NCI-H2196 (cell line): ENCODE measurements at regions not wholly inside any gene's neighbourhood (a gene's known extent, or its start where the extent isn't known, plus 50 kb on each side); places are given as distances from the start of the nearest gene placed in this dataset.

Source experiments
- DNase-seq: peaks from one replicate; lab custom pipeline; 2025; ENCODE audit not compliant: unreplicated experiment; lab: John Stamatoyannopoulos, UW

DNA sequence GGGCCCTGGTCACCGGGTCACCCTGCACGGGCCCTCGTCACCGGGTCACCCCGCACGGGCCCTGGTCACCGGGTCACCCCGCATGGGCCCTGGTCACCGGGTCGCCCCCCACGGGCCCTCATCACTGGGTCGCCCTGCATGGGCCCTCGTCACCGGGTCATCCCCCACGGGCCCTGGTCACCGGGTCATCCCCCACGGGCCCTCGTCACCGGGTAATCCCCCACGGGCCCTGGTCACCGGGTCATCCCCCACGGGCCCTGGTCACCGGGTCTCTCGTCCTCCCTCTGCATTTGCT, 77.6 kb downstream of the RIPK4 start:
- no peak for DNase-seq

DNA sequence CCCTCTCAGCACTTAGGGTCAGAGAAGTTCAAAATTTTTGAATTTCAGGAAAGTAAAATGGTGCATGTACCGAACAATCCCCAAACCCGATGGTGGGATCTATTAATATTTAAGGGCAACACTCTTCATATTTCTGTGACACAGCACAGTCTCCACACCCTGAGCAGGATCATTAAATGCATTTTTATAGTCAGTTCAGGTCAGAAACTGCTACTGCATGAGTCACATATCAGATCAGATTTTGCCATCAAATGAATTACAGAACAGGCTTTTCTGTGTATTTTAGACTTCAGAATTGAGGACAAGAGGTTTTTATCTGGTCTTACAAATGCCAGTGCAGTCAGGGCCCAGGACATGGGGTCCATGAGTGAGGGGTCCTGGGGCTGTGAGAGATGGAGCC, 79.2 kb downstream of the RIPK4 start:
- no peak for DNase-seq

DNA sequence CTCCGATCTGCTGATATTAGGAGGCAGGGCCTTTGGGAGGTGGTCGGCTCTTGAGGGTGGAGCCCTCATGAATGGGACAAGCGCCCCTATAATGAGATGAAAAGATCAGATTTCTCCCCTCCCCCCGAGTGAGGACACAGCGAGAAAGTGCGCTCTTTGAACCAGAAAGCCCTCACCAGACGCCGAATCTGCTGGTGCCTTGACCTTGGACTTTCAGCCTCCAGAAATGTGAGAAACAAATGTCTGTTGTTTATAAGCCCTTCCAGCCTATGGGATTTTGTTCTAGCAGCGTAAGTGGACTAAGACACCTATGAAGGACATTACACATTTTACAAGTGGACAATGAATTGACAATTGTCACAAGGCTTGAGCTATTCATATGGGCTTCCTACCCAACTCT, 80.2 kb downstream of the RIPK4 start:
- no peak for DNase-seq

DNA sequence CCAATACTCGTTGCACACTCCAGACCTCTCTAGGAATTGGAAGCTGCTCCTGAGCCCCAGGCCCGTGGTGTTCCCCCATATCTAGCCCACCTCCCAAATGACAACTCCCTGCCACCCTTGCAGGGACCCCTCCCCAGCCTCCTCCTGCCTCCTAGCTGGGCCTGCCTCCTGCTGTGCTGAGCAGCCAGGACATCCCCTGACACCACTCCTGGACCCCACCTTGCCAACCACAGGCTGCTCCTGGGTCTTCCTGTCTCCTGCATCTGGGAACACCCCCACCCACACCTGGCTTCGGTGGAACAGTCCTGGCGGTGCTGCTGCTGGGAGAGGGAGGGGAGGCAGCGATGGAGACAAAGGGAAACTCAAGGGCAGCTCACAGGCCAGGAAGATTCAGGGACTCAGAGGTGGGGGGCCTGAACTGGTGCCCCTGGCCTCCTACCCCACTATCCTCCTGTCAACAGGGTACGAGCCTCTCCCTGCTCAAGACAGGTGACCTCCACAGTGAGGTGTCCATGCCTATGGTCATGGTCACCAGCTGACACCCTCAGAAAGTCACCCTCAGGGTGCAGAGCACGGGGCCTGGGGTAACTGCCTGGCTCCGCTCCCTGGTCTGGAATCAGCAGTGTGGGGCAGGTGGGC, 81.2 kb downstream of the RIPK4 start:
- DNase-seq, result no peak

DNA sequence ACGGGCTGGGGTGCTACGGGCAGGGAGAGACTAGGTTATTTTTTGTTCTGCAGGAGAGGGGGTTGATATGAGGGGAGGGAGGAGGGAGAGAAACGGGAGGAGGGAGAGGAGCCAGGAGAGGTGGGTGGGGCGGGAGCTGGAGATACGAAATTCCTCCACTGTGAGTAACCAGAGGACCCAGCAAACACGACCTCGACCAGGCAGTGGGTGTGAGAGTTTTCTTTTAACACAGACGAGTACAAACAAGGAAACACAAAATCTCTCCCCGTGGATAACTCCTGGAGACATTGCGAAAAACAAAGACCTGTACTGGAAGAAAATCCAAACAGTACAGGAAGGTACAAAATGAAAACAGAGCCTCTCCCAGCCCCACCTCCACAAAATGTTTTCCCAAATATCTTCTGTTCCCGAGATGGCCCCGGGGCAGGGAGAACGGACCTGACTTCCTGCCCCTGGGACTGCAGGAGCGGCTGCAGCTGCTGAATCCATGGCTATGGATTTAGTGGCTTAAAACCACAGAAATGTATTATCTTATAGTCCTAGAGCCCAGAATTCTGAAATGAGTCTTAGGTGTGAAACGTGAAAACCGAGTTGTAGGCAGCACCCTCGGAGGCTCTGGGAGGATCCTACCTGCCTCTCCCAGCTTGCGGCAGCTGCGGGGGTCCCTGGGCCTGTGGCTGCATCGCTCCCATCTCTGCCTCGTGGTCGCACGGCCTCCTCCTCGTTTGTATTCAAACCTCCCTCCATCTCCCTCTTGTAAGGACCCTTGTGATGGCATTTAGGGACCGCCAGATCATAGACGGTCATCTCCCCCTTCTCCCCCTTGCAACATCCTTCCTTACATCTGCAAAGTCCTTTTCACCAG, 82.2 kb downstream of the RIPK4 start:
- DNase-seq, result no peak

DNA sequence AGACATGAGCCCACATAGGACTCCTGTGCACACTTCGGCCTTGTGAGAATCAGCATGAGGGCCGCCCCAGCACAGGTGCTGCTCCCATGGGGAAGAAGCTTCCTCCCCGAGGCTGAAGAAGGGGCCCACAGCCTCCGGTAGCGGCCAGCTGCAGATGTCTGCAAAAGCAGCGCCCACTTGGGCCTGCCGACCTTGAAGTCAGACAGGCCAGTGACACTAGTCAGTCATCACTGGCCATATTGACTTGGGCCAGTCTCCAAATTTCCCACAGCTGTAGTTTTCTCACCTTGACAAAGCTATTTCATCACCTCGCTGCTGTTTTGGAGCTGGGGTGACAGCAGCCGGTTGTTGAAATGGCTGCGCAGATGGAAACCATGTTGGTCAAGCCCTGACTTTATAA, 83.0 kb downstream of the RIPK4 start:
- no peak for DNase-seq

DNA sequence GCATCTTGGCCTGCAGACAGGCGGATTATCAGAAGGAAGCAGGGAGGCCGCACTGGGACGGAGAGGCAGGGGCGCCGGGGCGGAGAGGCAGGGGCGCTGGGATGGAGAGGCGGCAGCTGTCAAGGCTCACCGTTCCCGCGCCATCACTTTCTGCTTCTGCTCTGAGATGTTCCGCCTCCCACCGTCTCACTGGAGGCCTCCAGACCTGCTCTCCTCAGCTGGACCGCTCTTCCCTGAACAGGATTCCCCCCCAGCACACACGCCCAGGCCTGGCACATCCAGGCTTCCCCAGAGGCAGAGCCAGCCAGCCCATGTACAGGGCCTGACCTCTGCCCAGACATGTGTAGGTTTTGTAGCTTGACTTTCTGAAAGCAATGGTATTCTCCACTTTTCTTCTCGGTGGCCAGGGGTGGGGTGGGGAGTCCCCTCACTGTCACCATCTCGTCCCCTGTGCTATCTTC, 84.1 kb downstream of the RIPK4 start:
- no peak for DNase-seq

DNA sequence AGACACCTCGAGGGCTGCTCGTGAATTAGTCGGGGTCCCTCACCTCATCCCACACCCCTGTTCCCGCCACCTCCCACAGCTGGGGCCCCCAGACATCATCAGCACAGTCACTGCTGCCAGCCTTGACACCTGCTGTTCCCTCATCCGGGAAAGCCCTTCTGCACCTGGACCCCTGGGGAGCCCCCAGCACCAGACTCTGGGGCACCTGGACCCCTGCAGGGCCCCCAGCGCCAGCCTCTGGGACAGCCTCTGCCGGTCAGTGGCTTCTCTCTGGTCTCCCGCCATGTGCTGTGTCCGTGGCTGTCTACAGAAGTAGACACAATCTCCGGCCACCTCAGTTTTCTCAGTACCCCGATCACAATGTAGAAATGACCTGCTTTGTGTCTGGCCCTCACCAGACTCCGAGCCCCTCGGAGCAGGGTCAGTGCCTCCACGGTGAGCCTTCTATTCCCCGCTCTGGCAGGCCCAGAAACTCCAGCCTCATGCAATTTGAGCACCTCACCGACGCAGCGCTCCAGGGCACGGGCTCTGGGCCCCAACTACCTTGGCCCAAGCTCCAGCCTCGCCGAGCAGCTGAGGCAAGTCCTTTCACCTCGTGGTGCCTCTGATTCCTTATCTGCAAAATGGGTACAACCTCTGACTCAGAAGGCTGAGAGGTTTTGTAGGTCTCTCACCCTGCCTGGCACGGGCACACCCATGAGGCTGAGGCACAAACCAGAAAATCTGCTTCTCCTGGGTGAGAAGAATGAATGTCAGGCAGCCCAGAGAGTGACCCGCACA, 84.7 kb downstream of the RIPK4 start:
- no peak for DNase-seq

DNA sequence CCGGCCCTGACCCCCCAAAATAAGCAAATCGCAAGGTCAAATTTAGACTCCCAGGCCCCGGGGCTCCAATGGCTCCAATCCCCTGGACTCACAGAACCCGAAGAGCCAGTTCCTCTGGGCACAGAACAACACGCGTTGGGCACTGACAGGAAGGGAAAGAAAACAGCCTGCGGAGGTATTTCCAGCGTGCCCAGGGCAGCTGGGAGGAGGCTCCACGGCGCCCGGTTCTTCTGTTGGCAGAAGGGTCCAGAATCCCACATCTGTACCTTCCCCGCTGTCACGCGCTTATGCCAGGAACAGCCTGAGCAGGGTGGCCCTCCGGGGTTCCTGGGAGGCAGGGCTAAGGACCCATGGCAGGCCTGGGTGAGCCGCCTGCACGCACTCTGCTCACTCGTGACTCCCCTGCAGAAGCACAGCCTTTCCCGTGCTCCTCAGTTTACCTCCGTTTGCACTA, 85.5 kb downstream of the RIPK4 start:
- no peak for DNase-seq

DNA sequence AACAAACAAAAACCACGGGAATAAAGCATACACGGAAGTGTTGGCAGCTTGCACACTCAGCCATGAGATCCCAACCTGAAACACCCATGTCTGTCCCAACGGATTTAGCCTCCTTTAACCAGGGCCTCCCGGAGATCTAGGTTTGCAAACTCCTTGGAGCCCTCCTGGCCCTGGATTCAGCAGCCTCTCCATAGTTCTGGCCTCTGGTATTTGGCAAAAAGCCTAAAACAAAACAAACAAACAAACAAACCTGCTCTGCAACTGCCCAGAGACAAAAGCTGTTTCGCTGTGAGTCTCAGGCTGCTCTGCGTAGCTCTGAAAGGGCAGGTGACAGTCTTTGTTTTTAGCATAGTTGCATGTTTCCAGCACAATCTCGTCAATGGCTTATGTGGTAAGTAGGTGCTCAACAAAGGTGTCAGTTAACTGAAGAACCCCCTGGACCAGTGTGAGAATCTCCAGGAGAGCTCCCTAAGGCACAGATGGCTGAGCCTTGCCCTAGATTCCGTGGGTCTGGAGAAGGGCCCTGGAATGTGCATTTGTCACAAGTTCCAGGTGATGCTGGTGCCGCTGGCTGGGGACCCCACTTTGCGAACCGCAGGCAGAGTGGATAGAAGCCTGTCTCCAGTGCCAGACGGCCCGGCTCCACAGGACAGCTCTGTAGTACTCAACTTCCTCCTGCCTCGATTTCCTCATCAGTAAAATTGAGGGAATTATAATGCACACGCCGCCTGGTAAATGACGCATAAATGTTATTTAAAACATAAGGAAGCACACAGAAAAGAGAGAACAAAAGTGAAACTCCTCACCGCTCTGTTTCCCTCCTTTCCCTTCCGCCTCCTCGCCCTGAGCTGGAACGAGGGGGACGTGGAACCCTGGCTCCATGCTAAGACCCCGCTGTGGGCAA, 86.2 kb downstream of the RIPK4 start:
- peak; percentile 59 for DNase-seq

DNA sequence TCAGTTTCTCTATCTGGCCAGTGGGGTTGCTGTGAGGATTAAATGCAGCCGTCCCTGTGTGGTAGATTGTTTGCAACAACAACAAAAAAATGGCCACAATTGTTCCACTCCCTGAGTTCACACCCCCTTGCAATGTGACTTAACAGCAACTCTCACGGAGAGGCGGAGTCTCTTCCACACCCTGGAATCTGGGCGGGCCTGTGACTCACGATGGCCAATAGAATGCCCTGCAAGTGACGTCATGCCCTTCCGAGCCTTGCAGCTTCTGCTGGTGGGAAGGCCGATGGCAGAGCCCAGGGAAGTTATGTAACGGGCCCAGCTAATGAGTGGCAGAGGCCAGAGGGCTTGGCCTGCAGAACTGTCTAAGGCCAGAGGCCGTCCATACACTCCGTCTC, 87.9 kb downstream of the RIPK4 start:
- DNase-seq, result peak; percentile 96

DNA sequence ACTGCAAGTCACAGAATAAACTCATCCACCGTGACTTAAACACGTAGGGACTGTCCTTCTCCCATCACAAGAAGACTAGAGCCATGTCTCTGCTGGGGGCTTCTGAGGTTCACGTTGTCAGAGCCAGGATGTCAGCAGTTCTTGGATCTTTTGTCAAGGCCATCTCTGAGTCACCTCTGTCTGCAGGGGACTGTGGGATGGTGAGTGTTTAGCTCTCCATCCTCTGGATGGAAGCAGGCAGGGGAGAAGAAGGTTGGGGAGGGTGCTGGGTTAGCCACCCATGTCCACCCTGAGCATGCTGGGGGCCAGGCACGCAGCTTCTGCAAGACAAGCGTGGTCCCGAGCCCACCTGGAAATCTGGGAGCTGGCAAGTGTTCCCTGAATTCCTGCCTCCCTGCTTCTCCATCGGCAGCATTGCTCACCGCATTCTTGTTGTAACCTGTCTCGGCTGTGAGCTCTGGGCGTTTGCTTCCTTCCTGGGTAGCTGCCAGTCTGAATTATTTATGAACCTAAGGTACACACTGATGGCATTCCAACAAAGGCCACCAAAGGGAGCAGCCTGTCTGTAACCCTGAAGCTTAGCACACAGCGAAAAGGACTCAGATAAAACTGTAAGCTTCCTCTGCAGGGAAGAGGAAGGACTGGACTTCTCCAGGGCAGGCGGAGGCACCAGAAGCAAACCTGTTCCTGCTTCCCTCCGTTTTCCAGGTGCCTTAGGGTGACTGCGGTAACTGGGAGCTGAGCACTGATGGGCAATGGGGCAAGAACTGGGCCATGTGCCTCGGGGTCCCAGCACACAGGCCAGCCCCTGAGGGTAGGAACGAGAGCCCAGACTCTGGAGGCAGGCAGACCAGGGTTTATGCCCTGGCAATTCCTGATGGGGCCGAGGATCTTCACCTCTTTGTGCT, 88.6 kb downstream of the RIPK4 start:
- peak; percentile 79 for DNase-seq

DNA sequence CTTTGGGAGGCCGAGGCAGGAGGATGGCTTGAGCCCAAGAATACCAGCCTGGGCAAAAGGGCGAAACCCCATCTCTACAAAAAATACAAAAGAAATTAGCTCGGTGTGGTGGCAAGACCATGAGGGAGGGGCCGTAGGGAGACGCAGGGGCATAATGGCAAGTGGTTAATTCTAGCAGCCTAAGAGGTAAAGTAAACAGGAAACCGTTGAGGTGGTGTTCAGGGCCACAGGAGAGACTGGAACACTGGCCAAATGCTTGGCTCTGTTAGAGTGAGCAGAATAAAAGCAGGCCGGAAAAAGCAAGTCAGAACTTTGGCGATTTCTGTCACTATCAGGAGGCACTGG, 89.2 kb downstream of the RIPK4 start:
- DNase-seq, result peak; percentile 72

DNA sequence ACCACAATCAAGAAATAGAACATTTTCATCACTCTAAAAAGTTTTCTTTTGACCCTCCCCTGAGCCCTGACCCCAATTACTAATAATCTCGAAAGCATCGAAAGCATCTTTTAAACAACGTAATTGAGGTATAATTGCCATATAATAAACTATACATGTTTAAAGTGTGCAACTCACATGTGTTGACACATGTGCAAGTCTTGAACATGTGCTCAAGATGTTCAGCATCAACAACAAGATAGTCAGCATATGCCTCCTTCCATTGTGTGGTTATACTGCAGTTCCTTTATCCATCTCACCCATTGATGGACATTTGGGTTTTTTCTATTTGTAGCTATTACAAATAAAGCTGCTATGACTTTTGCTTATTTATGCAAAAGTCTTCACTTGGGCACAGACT, 90.7 kb downstream of the RIPK4 start:
- no peak for DNase-seq

DNA sequence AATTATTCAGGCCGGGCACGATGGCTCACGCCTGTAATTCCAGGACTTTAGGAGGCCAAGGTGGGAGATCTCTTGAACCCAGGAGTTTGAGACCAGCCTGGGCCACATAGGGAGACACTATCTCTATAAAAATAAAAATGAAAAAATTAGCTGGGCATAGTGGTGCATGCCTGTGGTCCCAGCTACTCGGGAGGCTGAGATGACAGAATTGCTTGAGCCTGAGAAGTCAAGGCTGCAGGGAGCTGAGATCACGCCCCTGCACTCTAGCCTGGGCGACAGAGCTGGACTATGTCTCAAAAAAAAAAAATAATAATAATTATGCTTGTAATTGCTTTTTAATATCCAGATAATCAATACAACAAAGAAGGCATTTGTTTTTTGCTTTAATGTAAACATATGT, 91.3 kb downstream of the RIPK4 start:
- DNase-seq, result no peak

DNA sequence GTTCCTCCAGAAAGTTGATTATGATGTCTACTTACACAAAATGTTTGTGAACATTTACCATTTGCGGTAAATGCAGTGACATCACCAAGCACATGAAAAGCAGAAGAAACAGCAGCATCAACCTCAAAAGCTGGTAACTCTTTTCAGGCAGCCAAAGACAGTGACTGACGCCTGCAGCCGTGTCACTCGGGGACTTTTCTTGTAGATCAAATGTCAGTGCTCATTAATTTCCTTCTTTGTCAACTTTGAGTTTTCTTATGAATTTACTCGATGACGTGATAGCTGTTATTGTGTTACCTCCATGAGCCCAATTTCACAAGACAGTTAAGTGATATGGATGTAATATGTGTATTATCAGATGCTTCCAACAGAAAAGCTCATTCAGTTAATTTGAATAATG, 92.5 kb downstream of the RIPK4 start:
- no peak for DNase-seq

DNA sequence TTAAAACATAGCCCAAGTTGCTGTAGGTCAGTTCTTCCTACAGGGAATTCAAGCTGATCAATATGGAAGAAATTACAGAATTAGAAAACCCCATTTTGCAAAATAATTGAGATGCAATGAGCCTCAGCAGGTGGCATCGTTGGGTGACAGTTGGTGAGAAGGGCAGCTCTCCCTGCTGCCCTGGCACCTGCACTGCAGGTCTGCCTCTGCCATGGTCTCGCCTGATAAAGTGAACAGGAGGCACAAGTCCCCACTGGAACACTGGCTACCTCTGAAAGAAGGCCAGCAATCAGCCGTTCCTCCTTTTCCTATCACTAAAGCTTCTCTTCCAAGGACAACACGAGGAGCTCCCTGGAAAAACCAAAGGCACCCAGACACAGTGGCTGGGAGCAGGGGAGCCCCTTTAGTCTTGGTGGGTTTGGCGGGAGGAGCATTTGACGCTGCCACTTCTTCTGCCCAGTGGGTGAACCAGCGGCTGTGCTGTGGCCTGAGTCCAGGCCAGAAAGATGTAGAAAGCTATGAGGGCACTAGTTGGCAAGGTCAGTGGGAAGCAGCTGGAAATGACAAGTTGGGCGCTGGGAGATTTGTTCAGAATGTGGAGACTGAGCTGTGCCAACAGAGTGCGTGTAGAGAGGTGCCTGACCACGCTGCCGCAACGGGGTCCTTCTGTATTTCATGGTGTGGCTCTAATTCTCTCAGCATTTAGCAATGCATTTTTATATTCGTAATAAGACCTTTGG, 93.1 kb downstream of the RIPK4 start:
- no peak for DNase-seq

DNA sequence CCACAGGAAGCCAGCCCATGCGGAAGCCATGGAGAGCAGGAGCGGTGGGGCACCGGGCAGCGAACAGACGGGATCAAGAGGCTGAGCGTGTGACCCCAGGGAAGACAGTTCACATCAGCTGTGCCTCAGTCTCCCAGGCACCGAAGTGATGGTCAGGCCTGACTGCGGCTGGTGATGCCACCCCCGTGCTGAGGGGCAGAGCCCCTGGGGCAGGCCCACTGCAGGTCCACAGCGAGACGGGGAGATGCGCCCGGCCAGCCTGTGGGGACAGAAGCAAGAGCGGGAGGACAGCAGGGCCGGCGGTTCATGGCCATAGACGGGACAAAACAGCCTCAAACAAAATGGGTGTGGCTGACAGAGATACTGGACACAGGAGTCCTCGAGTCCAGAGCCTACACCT, 93.8 kb downstream of the RIPK4 start:
- no peak for DNase-seq

DNA sequence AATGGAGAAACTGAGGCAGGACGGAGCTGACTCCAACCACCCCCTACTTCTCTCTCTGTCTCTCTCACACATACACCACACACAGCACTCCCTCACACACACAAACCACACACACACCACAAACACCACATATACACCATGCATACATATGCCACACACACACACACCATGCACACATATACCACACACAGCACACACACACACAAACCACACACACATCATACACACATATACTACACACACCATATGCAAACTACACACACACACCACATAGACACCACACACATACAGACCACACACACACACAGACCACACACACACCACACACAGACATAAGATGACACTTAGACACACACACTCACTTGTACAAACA, 94.3 kb downstream of the RIPK4 start:
- no peak for DNase-seq
